HG02588 (cell line): ENCODE measurements at regions not wholly inside any gene's neighbourhood (a gene's known extent, or its start where the extent isn't known, plus 50 kb on each side); places are given as distances from the start of the nearest gene placed in this dataset.
"Not testable (repeated sequence)": the region's sequence is repeated elsewhere in the genome, so short reads cannot be mapped to it uniquely, and the experiment has no call there.

Experiments
- ATAC-seq: cut with Tn5 transposase; IDR thresholded peaks from one replicate; pipeline ENCODE4 v1.9.1; 2021; ENCODE audit warnings: mild to moderate bottlenecking, moderate library complexity; ENCODE audit not compliant: unreplicated experiment

GRCh38 chr7:37598824-37599223, 84.7 kb upstream of the GPR141 start:
- ATAC-seq = no peak

DNA sequence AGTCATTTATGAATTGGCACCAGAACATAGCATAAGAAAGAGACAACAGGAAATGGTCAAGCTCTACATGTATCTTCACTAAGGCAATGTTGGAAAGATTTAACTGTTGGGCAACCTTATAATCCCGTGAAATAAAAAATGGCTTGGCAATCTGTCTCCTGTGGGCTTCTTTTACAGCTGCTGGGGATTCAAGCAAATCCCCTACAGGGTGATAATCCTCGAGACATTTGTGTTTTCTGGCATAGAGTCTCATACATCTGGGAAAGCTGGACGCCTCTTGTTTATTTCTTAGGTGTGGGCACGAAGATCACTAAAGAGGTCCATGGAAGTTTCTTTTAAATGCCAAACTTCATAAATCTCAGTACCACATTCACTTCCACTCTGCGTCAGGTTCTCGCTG, 82.2 kb upstream of the GPR141 start:
- ATAC-seq = no peak

DNA sequence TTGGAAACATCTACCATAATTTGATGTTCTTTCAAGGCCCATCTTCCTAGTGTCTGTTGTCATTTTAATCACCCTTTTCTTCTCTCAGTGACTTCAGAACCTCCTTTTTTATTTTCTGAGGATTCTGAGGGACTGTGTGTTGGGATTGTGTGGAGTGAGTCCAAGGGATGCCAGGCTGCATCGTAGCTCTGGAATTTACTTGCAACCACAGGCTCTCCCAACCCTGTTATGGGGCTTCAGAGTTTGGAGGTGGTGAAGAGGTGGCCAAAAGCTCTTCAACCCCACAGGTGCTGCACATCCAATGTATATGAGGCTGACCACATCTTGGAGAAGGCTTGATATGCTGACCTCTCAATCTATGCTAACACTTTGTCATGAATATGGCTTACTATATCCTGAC, 79.5 kb upstream of the GPR141 start:
- ATAC-seq = no peak

DNA sequence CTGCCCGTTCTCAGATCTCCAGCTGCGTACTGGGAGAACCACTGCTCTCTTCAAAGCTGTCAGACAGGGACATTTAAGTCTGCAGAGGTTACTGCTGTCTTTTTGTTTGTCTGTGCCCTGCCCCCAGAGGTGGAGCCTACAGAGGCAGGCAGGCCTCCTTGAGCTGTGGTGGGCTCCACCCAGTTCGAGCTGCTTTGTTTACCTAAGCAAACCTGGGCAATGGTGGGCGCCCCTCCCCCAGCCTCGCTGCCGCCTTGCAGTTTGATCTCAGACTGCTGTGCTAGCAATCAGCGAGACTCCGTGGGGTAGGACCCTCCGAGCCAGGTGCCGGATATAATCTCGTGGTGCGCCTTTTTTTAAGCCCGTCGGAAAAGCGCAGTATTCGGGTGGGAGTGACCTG, 66.2 kb upstream of the GPR141 start:
- ATAC-seq = not testable (repeated sequence)

DNA sequence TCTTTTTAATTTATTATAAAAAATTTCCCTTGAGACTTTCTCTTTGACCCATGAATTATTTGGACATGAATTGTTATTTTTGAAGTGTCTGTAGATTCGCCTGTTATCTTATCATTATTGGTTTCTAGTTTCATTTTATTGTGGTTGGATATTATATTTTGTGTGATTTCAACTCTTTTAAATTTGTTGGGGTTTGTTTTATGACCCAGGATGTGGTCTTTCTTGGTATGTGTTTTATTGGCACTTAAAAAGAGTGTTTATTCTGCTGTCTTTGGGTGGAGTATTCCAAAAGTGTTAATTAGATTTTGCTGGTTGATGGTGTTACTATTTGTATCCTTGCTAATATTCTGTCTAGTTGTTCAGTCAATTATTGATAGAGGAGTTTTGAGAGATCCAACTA, 50.5 kb upstream of the GPR141 start:
- no peak for ATAC-seq
